ENCODE measurements at regions not wholly inside any gene's neighbourhood (a gene's known extent, or its start where the extent isn't known, plus 50 kb on each side); places are given as distances from the start of the nearest gene placed in this dataset.
A peak's percentile ranks its signal among the peaks of the same experiment; 100 is the strongest.

GRCh38 chr10:45179691-45180090, 135.7 kb downstream of the OR13A1 start:
- intact Hi-C loops (cut with DNase I) = no loop called here
- ATAC-seq (ENCODE audit: poor library complexity) = no peak
- DNase-seq = peak; percentile 63

DNA sequence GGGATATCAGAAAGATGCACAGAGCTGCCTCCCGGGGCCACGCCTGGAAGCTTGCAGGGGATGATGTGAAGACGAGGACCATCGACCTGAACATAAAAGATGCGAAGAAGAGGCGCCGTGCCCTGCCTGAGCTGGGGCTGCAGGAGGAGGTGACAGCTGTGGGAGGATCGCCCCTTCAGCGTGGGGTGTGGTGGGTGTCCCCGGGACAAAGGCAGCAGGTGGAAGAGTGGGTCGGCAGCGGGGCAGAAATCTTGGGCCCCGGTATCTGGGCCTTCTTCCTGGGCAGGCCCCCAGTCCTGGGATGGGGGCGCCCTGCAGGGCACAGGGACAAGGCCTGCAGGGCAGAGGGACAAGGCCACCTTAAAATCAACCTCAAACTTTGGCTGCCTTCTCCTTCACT, 134.9 kb downstream of the OR13A1 start:
- no peak for DNase-seq
- ATAC-seq (ENCODE audit: poor library complexity) = no peak
- intact Hi-C loops (cut with DNase I) = no loop called here

DNA sequence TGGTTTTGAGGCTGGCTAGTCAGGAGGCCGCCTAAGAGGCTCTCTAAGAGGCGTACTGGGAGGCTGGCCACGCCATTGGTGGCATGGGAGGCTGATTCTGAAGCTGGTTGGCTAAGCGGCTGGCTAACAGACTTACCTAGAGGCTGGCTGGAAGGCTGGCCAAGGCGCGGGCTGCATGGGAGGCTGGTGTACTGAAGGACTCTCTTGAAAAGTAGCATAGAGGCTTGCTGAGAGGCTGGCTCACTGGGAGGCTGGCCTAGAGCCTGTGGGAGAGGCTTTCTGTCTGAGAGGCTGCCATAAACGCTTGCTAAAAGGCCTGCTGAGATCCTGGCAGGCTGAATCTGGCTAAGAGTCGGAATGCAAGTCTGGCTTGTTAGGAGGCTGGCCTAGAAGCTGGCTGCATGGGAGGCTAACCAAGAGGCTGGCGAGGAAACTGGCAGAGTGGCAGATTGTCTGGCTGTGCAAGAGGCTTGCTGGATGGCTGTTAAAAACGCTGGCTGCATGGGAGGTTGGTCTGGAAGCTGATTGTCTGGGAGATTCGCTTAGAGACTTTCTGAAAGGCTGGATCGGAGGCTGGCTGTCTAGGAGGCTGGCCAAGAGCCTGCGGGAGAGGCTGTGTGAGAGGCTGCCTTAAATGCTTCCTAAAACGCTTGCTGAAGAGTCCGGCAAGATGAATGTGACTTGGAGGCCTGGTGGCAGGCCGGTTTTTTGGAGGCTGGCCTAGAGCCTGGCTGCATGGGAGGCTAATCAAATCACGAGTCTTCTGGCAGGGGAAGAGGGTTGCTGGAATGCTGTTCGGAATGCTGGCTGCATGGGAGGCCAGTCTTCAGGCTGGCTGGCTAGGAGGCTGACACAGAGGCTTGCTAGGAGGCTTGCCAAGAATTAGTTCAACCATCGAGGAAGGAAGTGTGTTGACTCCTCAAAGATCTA, 134.2 kb downstream of the OR13A1 start:
- intact Hi-C loops (cut with DNase I) = no loop called here
- no peak for ATAC-seq (ENCODE audit: poor library complexity)
- peak; percentile 51 for DNase-seq

- intact Hi-C loops (cut with DNase I) = no loop called here
Observed at GRCh38 chr10:45183174-45183573, 132.2 kb downstream of the OR13A1 start.

GRCh38 chr10:45197816-45198485, 117.5 kb downstream of the OR13A1 start:
- DNase-seq (no peak), ATAC-seq (ENCODE audit: poor library complexity) (no peak)
- intact Hi-C loops (cut with DNase I) = no loop called here

More at GRCh38 chr10:45183174-45183573, 132.2 kb downstream of the OR13A1 start:
- ATAC-seq (ENCODE audit: poor library complexity) (no peak), DNase-seq (no peak)

DNA sequence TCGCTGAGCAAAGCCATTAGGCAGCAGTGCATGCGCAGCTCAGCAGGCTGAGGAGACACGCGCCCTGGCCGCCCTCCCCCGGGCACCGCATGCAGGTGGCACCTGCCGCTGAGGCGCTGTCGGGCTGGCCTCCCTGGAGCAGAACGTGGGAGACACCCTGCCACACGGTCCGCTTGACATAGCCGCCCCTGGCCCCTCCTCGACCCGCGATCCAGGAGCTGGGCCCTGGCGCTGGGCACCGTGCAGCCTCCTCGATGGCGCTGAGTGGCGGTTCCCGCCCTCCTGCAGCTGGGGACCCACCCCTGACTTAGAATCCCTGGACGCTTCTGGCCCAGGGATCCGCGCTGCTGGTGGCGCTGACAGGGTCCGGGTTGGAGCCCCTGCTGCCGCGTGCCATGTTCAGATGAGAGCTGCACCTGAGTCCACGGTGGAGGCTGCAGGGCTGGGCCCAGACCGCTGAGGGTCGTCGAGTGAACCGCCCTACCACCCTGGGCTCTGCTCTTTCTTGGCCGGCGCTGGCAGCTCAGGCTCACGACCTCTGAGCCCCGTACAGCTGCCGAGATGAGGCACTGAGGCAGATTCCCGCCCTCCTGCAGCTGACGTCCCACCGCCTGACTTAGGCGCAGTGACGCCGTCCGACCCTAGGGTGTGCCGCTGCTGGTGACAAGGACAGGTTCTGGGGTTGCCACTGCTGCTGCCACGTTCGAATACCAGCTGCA, 116.8 kb downstream of the OR13A1 start:
- no peak for ATAC-seq (ENCODE audit: poor library complexity)

DNA sequence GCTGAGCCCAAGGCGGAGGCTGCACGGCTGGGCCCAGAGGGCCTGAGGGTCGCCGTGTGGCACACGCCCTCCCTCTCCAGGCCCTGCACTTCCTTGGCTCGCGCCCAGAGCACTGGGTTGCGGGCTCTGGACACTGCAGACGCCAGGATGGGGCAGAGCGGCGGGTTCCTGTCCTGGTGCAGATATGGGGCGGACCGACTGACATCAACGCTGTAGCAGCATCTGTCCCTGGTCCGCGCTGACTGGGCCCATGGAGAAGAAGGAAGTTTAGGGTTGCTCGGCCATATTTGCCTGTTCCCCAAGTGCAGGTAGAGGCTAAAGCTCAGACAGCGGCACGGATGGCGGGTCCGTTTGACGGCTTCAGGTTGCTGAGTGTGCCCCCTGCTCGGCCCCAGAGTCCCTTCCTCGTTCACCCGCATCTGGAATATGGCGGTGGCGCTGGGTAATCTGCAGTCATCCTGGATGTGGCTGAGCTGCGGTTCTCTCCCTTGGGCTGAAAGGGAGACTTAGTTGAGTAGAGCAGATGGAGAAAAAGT, 116.1 kb downstream of the OR13A1 start:
- no peak for DNase-seq
- intact Hi-C loops (cut with DNase I) = no loop called here
- peak; percentile 34 for ATAC-seq (ENCODE audit: poor library complexity)

More for the DNA sequence above, 116.8 kb downstream of the OR13A1 start:
- DNase-seq = no peak
- intact Hi-C loops (cut with DNase I) = no loop called here

DNA sequence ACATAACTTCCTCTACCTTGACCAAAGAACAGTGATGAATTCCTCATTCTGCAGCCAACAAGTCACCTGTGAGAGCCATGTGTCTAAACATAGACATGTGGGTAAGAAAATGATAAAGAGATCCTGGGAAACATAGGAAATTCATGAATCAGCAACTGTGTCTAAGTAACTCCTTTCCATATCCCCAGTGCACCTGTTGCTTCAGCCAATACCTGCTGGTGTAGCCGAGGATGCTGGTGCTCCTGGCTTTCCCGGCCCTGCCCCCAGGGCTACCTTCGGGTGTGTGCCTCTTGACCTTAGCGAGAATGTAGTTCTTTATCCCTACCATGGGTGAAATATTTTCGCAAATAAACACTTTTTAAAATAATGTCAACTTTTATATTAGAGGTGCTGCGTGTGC, 114.1 kb downstream of the OR13A1 start:
- no peak for DNase-seq

GRCh38 chr10:45202242-45202641, 113.2 kb downstream of the OR13A1 start:
- DNase-seq = no peak
- ATAC-seq (ENCODE audit: poor library complexity) = no peak
- intact Hi-C loops (cut with DNase I) = no loop called here

More for the DNA sequence above, 114.1 kb downstream of the OR13A1 start:
- ATAC-seq (ENCODE audit: poor library complexity) = no peak
- intact Hi-C loops (cut with DNase I) = no loop called here

- ATAC-seq (ENCODE audit: poor library complexity) (no peak), DNase-seq (no peak)
- intact Hi-C loops (cut with DNase I) = no loop called here
Observed at GRCh38 chr10:45204954-45205775, 110.2 kb downstream of the OR13A1 start.

DNA sequence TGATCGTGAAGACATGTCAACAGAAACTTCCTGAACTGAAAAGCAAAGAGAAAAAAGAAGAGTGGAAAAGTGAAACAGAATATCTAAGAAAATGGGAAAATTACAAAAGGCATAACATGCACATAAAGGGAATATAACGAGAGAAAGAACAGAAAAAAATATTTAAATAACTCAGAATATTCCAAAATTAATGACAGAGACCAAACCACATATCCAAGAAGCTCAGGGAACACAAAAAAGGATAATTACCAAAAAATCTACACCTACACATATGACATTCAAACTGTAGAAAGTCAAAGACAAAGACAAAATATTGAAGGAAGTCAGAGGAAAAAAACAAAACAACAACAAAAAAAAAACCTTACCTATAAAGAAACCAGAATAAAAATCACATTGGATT, 105.5 kb downstream of the OR13A1 start:
- ATAC-seq (ENCODE audit: poor library complexity) (no peak), DNase-seq (no peak)
- intact Hi-C loops (cut with DNase I) = no loop called here

DNA sequence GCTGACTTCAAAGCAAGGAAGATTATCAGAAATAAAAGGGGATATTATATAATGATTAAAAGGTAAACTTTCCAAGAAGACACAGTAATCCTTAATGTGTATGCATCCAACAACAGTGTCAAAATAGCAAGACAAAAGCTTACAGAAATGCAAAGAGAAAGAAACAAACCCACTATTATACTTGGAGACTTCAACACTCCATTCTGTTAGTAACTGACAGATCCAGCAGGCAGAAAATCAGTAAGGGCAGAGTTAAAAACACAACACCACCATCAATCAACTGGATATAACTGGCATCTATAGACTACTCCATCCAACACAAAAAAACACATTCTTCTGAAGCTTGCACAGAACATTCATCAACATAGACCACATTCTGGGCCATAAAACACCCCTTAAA, 103.8 kb downstream of the OR13A1 start:
- ATAC-seq (ENCODE audit: poor library complexity) (no peak), DNase-seq (no peak)
- intact Hi-C loops (cut with DNase I) = no loop called here

GRCh38 chr10:45219416-45219815, 96.0 kb downstream of the OR13A1 start:
- no peak for DNase-seq
- ATAC-seq (ENCODE audit: poor library complexity) = no peak
- intact Hi-C loops (cut with DNase I) = no loop called here

- intact Hi-C loops (cut with DNase I) = no loop called here
- no peak for DNase-seq
- no peak for ATAC-seq (ENCODE audit: poor library complexity)
Observed at GRCh38 chr10:45220931-45221330, 94.5 kb downstream of the OR13A1 start.

DNA sequence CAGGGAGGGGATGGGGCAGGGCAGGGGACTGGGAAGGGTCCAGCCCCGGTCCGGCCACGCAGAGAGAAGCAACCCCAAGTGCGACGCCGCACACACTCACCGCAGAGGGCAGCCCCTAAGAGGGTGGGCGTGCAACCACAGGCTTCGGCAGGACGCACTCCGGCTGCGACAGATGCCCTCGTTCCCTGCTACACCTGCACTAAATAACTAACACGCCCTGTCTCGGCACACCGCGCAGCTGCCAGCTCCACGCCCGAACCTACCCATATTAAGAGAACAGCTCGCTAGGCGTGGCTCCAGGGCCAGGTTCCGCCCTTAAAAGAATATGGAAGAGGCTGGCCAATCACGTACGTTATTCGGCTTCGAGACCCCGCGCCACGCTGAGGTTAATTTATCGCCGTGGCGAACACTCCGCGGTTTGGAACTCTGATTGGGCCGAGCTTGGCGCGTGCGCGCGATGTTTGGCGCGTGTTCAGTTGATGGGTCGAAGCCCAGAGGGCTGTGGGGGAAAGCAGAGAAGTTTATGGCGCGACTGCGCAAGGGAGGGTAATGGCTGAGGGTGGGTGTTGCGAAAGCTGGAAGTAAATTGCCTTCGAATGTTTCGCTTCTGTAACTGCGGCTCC, 91.1 kb downstream of the OR13A1 start:
- intact Hi-C loops (cut with DNase I) = no loop called here
- ATAC-seq (ENCODE audit: poor library complexity) (no peak), DNase-seq (peak; percentile 47)

- DNase-seq = no peak
- ATAC-seq (ENCODE audit: poor library complexity) = no peak
- intact Hi-C loops (cut with DNase I) = no loop called here
Observed at GRCh38 chr10:45227042-45227441, 88.4 kb downstream of the OR13A1 start.

DNA sequence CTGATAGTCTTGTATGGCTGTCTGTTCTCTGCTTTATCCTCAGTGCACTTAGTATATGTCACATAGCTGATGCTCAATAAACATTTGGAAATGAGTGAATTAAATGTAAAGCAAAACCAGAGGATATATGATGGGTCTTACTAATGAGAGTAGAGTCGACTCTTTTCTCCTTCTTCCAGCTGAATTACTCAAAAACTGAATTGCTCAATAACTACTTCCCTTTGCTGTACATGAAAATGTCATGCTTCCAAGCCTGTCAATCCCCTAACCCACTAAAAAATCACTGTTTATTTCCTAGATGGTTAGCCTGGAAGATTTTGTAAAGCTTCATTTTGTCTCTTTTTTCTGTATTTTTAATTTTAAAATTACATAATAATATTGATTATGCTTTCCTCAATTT, 88.0 kb downstream of the OR13A1 start:
- DNase-seq (no peak), ATAC-seq (ENCODE audit: poor library complexity) (no peak)
- intact Hi-C loops (cut with DNase I) = no loop called here

DNA sequence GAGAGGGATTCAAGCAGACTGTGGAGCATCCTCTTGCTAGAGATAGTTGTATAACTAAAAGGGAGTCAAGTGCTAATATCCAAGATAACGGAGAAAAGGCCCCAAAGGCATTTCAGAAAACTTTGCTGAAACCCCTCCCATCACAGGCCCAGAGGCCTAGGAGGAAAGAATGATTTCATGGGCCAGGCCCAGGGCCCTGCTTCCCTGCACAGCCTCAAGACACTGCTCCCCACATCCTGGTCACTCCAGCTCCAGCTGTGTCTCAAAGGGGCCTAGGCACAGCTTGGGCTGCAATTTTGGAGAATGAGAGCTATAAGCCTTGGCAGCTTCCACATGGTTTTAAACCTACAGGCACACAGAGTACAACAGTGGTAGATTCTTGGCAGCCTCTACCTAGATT, 85.6 kb downstream of the OR13A1 start:
- no peak for ATAC-seq (ENCODE audit: poor library complexity)
- no peak for DNase-seq
- intact Hi-C loops (cut with DNase I) = no loop called here

Measured in Right ventricle myocardium superior (tissue), 1 donor.